OCI-LY1 (cell line): ENCODE measurements at regions not wholly inside any gene's neighbourhood (a gene's known extent, or its start where the extent isn't known, plus 50 kb on each side); places are given as distances from the start of the nearest gene placed in this dataset.

ENCODE experiments used
- H2AFZ ChIP-seq: fragments of 200-600 bp; sonication (generic), shearing (Covaris generic); 2 replicates; pipeline ENCODE4 v1.6.0; 2014; ENCODE audit warnings: antibody characterized with exemption, mild to moderate bottlenecking, low read length
- H3F3A ChIP-seq: fragments of 200-600 bp; sonication (generic), shearing (Covaris generic); 2 replicates; pipeline ENCODE4 v1.6.0; 2014; ENCODE audit warnings: mild to moderate bottlenecking, antibody characterized with exemption, low read length, moderate library complexity; ENCODE audit not compliant: insufficient read depth
- H3K27ac ChIP-seq: fragments of 200-600 bp; sonication (generic); 2 replicates; pipeline ENCODE4 v1.5.1; 2014; ENCODE audit warnings: low read length, mixed run types, mild to moderate bottlenecking, low read depth; ENCODE audit not compliant: poor library complexity, severe bottlenecking
- H3K27me3 ChIP-seq: fragments of 200-600 bp; sonication (generic); 2 replicates; pipeline ENCODE4 v1.6.0; 2014; ENCODE audit warnings: antibody characterized with exemption, mild to moderate bottlenecking, low read length, moderate library complexity; ENCODE audit not compliant: insufficient read depth
- H3K36me3 ChIP-seq: fragments of 200-600 bp; sonication (generic); 2 replicates; pipeline ENCODE4 v1.6.1; 2014; ENCODE audit warnings: mild to moderate bottlenecking, antibody characterized with exemption, low read length, moderate library complexity, mixed read lengths; ENCODE audit not compliant: insufficient read depth
- H3K4me1 ChIP-seq: fragments of 200-600 bp; sonication (generic); 2 replicates; pipeline ENCODE4 v1.5.1; 2014; ENCODE audit warnings: mild to moderate bottlenecking, low read length, moderate library complexity; ENCODE audit not compliant: insufficient read depth, severe bottlenecking
- H3K4me2 ChIP-seq: fragments of 200-600 bp; sonication (generic), shearing (Covaris generic); 2 replicates; pipeline ENCODE4 v1.6.1; 2014; ENCODE audit warnings: low read length
- H3K4me3 ChIP-seq: fragments of 200-600 bp; sonication (generic); 2 replicates; pipeline ENCODE4 v1.5.1; 2014; ENCODE audit warnings: low read length, low read depth, mild to moderate bottlenecking, mixed read lengths; ENCODE audit not compliant: poor library complexity, severe bottlenecking
- H3K79me2 ChIP-seq: fragments of 200-600 bp; shearing (Covaris generic); 2 replicates; pipeline ENCODE4 v1.6.1; 2016; ENCODE audit warnings: mixed run types, low read length, mixed read lengths; ENCODE audit not compliant: insufficient read depth
- H3K9ac ChIP-seq: fragments of 200-600 bp; sonication (generic), shearing (Covaris generic); 2 replicates; pipeline ENCODE4 v1.6.1; 2014; ENCODE audit warnings: mild to moderate bottlenecking, low read length, mixed read lengths
- H3K9me2 ChIP-seq: fragments of 200-600 bp; sonication (generic), shearing (Covaris generic); 2 replicates; pipeline ENCODE4 v1.6.1; 2014; ENCODE audit warnings: low read depth, mild to moderate bottlenecking, low read length, mixed read lengths
- H3K9me3 ChIP-seq: fragments of 200-600 bp; shearing (Covaris generic); 2 replicates; pipeline ENCODE4 v1.6.1; 2014; ENCODE audit warnings: low read length, mixed read lengths
- H4K20me1 ChIP-seq: fragments of 200-600 bp; sonication (generic), shearing (Covaris generic); 2 replicates; pipeline ENCODE4 v1.6.0; 2016; ENCODE audit warnings: mild to moderate bottlenecking, low read length; ENCODE audit not compliant: insufficient read depth
- EZH2 ChIP-seq: fragments of 200-600 bp; sonication (generic), shearing (Covaris generic); IDR thresholded peaks from 2 replicates; pipeline ENCODE4 v1.8.0; 2017; ENCODE audit warnings: borderline replicate concordance, mixed run types, mild to moderate bottlenecking, antibody characterized with exemption, low read length, moderate library complexity, mixed read lengths
- TF ChIP-seq, protein P1 (sequence below): fragments of 200-600 bp; sonication (generic), shearing (Covaris generic); IDR thresholded peaks from 2 replicates; pipeline ENCODE4 v1.5.1; 2017; ENCODE audit warnings: mild to moderate bottlenecking, antibody characterized with exemption, low read length, moderate library complexity, mixed read lengths

DNA sequence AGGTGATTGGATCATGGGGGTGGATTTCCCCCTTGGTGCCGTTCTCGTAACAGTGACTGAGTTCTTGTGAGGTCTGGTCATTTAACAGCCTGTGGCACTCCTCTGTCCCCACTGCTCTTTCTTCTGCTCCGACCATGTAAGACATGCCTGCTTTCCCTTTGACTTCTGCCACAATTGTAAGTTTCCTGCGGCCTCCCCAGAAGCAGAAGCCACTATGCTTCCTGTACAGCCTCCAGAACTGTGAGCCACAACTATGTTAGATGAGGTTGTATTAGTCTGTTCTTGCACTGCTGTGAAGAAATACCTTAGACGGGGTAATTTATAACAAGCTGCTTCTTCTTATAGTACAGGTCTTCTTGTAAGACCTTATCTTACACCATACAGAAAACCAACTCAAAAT is 241.7 kb upstream of the KLF14 start:
- Histone ChIP-seq H3K36me3 (peaks cover 79% of the 10 kb centered on the region), H4K20me1 (no peaks in the 10 kb centered on the region), H3F3A (no peaks in the 10 kb centered on the region), H3K9me3 (peaks cover 16% of the 10 kb centered on the region; the same call in 1 of the 2 replicates), H3K27ac (no peak overlapping the region), H3K9me2 (no peaks in the 10 kb centered on the region), H3K4me3 (no peak overlapping the region), H3K4me2 (no peak overlapping the region), H3K79me2 (peaks cover 13% of the 10 kb centered on the region), H2AFZ (no peak overlapping the region), H3K27me3 (no peaks in the 10 kb centered on the region), H3K9ac (no peak overlapping the region), H3K4me1 (peaks cover 16% of the 10 kb centered on the region)
- TF ChIP-seq, protein P1, sequence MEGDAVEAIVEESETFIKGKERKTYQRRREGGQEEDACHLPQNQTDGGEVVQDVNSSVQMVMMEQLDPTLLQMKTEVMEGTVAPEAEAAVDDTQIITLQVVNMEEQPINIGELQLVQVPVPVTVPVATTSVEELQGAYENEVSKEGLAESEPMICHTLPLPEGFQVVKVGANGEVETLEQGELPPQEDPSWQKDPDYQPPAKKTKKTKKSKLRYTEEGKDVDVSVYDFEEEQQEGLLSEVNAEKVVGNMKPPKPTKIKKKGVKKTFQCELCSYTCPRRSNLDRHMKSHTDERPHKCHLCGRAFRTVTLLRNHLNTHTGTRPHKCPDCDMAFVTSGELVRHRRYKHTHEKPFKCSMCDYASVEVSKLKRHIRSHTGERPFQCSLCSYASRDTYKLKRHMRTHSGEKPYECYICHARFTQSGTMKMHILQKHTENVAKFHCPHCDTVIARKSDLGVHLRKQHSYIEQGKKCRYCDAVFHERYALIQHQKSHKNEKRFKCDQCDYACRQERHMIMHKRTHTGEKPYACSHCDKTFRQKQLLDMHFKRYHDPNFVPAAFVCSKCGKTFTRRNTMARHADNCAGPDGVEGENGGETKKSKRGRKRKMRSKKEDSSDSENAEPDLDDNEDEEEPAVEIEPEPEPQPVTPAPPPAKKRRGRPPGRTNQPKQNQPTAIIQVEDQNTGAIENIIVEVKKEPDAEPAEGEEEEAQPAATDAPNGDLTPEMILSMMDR: no peak
- no peak for TF ChIP-seq EZH2

DNA sequence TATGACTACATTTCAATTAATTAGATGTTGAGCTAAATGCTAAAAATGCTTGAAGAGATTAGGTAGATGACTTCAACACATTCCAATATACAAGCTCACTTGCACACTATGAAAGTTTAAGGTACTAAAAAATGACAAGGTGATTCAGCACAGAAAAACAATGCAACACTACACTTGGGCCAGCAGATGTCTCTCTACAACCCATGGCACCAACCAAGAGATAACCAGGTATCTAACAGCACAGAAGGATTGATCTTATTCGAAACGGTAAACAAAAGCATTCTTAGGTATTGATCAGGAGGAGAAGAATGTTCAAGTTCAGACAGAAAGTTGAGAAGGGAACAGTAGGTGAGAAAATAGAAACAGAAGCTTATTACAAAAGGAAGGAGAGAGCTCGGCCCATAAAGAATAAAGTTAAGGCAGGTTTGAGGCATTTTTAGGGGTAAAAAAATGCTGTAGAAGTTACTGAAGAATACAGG is 248.2 kb upstream of the KLF14 start:
- H3K4me2 ChIP-seq: no peak overlapping the region
- H3K4me3 ChIP-seq: no peak overlapping the region
- H3K27me3 ChIP-seq: no peaks in the 10 kb centered on the region
- H3K79me2 ChIP-seq: peaks cover 38% of the 10 kb centered on the region
- H2AFZ ChIP-seq: no peak overlapping the region
- H3K4me1 ChIP-seq: peaks cover 10% of the 10 kb centered on the region
- TF ChIP-seq, protein P1: peak; percentile 99
- TF ChIP-seq EZH2: no peak
- peaks cover 4% of the 10 kb centered on the region; the same call in 1 of the 2 replicates for H3F3A ChIP-seq
- H3K9me2 ChIP-seq: no peaks in the 10 kb centered on the region
- no peaks in the 10 kb centered on the region for H3K9me3 ChIP-seq
- peaks cover 92% of the 10 kb centered on the region for H3K36me3 ChIP-seq
- no peaks in the 10 kb centered on the region for H4K20me1 ChIP-seq
- peak overlapping the region; percentile 42 for H3K27ac ChIP-seq
- no peak overlapping the region for H3K9ac ChIP-seq

DNA sequence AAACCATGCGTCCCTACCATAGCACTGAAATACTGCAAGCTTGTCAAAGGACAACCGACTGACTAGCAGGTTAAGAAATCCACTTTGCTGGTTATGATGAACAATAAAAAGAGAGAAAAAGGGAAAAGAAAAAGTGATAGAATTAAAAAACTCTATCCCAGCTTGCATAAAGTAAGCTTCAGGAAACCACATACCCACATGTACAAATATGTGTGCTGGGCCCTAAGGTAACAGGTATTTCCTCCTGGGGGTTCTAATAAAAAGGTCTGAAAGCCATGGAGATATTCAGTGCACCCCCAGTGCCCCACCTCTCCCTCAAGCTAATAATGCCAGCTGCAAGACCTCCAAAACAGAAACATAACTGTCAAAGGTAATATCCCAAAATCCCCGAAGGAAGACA is 248.6 kb upstream of the KLF14 start:
- TF ChIP-seq, protein P1: no peak
- no peak for TF ChIP-seq EZH2
- H3K9me3 ChIP-seq: no peaks in the 10 kb centered on the region
- peaks cover 91% of the 10 kb centered on the region for H3K36me3 ChIP-seq
- H2AFZ ChIP-seq: no peak overlapping the region
- no peaks in the 10 kb centered on the region for H4K20me1 ChIP-seq
- H3K9ac ChIP-seq: no peak overlapping the region
- peak overlapping the region; percentile 42 for H3K27ac ChIP-seq
- H3K79me2 ChIP-seq: peaks cover 43% of the 10 kb centered on the region
- peaks cover 4% of the 10 kb centered on the region; the same call in 1 of the 2 replicates for H3F3A ChIP-seq
- no peak overlapping the region for H3K4me3 ChIP-seq
- H3K4me2 ChIP-seq: no peak overlapping the region
- H3K4me1 ChIP-seq: peaks cover 10% of the 10 kb centered on the region
- H3K27me3 ChIP-seq: no peaks in the 10 kb centered on the region
- no peaks in the 10 kb centered on the region for H3K9me2 ChIP-seq
